AG10803 (cell line): ENCODE measurements at regions not wholly inside any gene's neighbourhood (a gene's known extent, or its start where the extent isn't known, plus 50 kb on each side); places are given as distances from the start of the nearest gene placed in this dataset.

ENCODE experiments used
- DNase-seq: peaks from one replicate; pipeline ENCODE4 v3.0.0; 2010; ENCODE audit warnings: low read depth
- H3K4me3 ChIP-seq: 2 replicates; pipeline ENCODE4 v1.5.1; 2011; ENCODE audit warnings: mild to moderate bottlenecking, low read length, control low read depth
- TF ChIP-seq, protein P1 (sequence below): conservative IDR thresholded peaks from 2 replicates; pipeline ENCODE4 v1.5.1; 2011; ENCODE audit warnings: mild to moderate bottlenecking, low read length, control low read depth, inconsistent platforms

DNA sequence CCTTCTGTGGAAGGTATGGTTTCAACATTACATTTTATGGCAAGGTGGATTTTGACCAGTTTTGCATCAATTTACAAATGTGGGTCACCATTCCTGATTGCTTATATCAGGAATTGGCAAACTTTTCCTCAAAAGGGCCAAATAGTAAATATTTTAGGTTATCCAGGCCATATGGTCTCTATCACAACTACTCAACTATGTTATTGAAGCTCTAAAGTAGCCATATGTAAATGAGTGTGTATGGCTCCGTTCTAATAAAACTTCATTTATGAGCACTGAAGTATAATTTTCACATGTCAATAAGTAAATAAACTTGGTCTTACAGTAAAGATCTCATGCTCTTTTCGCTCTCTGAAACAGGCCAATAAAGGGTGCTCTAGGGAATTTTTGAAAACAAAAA lies 362.7 kb upstream of the SASH1 start:
- TF ChIP-seq, protein P1, sequence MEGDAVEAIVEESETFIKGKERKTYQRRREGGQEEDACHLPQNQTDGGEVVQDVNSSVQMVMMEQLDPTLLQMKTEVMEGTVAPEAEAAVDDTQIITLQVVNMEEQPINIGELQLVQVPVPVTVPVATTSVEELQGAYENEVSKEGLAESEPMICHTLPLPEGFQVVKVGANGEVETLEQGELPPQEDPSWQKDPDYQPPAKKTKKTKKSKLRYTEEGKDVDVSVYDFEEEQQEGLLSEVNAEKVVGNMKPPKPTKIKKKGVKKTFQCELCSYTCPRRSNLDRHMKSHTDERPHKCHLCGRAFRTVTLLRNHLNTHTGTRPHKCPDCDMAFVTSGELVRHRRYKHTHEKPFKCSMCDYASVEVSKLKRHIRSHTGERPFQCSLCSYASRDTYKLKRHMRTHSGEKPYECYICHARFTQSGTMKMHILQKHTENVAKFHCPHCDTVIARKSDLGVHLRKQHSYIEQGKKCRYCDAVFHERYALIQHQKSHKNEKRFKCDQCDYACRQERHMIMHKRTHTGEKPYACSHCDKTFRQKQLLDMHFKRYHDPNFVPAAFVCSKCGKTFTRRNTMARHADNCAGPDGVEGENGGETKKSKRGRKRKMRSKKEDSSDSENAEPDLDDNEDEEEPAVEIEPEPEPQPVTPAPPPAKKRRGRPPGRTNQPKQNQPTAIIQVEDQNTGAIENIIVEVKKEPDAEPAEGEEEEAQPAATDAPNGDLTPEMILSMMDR: no peak
- no peak overlapping the region for H3K4me3 ChIP-seq
- DNase-seq: no peak

DNA sequence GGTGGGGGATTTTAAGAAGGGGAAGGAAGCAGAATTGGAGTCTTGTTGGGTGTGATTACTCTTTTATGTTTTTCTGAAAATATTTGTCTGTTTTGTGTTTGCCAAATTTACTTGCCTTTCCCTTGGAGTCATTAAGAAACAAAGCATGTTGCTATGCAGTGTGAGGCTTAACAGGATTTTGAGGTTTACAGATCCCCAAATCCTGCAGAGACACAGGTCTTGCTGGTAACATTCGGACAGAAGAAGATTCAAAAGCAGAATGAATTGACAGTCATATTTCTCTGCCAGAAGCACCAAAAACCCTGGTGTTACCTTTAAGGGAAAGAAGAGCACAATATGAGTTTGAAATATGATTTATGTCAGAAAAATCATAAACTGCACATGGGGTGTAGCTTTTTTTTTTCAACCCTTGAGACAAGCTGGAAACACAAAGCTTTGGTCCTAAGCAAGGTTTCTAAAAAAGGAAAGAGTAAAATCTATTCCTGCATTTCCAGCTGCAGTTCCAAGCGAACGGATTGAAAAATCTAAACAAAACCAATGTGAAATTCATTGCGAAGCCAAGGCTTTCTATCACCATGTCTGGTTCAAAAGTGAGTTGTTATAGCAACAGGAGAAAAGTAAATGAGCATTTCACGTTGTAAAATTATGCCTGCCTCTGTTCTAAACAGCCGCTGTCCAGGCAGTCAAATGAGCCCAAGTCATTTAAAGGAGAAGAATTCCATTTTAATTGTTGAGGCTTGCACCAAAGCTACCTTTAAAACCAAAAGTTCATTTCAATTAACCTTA lies 358.9 kb upstream of the SASH1 start:
- TF ChIP-seq, protein P1: no peak
- H3K4me3 ChIP-seq: no peak overlapping the region
- DNase-seq: no peak

DNA sequence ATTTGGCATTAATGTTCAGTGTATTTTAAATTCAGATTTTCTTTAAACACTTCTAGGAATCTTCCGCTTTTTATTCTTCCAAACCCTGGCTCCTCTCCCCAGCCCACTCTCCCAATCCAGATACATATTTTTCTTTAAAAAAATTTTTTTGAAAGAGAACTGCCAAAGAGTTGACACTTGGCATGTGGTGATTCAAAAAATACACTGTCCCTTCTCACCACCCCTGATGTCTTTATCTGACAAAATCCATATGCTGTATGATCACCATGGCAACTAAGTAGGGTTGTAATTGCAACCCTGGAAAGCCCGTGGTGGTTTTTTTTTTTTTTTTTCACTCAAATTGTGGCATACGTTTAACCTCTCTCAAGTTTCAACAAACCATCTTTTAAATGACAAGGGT lies 355.8 kb upstream of the SASH1 start:
- TF ChIP-seq, protein P1: no peak
- DNase-seq: no peak
- no peak overlapping the region for H3K4me3 ChIP-seq

DNA sequence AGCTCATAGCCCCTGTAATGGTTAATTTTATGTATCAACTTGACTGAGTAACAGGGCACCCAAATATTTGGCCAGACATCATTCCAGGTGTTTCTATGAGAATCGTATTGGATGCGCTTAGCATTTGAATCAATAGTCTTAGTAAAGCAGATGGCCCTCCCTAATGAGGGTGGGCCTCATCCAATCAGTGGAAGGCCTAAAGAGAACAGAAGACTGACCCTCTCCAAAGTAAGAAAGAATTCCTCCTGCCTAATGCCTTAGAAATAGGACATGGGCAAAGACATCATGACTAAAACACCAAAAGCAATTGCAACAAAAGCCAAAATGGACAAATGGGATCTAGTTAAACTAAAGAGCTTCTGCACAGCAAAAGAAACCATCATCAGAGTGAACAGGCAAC lies 352.5 kb upstream of the SASH1 start:
- DNase-seq: no peak
- TF ChIP-seq, protein P1: no peak
- H3K4me3 ChIP-seq: no peak overlapping the region

DNA sequence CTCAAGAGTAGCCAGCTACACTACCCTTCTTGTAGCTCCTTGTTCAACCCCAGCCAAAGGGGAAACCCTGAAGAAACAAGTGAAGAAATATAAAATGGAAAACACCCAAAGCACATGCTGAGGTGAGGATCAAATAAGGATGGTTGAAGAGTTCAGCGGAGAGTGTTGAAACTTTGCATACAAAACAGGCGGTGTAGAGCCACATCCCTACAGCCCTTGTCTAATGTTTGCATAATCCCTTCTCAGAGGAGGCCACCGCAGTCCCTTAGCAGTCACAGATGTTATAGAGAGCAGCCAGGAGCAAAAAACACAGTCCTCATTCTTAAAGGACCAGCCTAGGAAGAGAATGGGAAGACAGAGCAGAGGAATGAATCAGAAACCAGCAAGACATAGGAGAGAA lies 350.7 kb upstream of the SASH1 start:
- H3K4me3 ChIP-seq: no peak overlapping the region
- DNase-seq: no peak
- TF ChIP-seq, protein P1: no peak

DNA sequence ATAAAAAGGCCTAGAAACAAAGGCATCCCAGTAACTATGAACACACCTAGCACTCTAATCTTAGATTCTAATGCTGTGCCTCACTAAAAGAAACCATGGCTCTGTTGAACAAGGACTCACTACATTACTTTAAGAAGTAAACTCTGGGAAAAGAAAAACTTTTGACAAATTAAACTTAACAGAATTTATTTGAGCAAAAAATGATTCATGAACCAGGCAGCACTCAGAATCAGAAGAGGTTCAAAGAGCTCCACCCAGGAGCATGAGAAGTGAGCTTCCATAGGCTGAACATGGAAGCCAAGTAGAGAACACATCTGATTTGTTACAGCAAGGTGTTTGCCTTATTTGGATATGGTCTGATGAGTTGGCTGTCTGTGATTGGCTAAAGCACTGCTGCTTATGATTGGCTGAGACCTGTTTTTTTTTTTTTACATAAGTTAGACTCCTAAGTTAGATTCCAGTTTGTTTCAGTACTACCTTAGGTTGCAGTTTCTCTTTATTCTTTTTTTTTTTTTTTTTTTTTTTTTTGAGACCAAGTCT lies 343.6 kb upstream of the SASH1 start:
- TF ChIP-seq, protein P1: no peak
- no peak for DNase-seq
- H3K4me3 ChIP-seq: no peak overlapping the region
